Activated B cell treated with CpG ODN at 0.5 μM for 24 hours (primary cell): ENCODE measurements at regions not wholly inside any gene's neighbourhood (a gene's known extent, or its start where the extent isn't known, plus 50 kb on each side); places are given as distances from the start of the nearest gene placed in this dataset.
"Not testable (repeated sequence)": the region's sequence is repeated elsewhere in the genome, so short reads cannot be mapped to it uniquely, and the experiment has no call there.

Experiments
- ATAC-seq: fragments of 200-7000 bp; cut with Tn5 transposase; one replicate; pipeline ENCODE4 v1.10.0; 2021; ENCODE audit warnings: low read depth, mild to moderate bottlenecking, moderate library complexity
- CTCF ChIA-PET: fragments of 350-600 bp; sonication (Branson Sonifier 250); formaldehyde crosslinking; loops from one replicate; lab custom pipeline; 2021; ENCODE audit warnings: antibody characterized with exemption; lab: Charles Lee
- POLR2A ChIA-PET: fragments of 350-600 bp; sonication (Branson Sonifier 250); formaldehyde crosslinking; loops from one replicate; lab custom pipeline; 2021; ENCODE audit warnings: antibody characterized with exemption; lab: Charles Lee
- DNase-seq: peaks from one replicate; pipeline ENCODE4 v3.0.0; 2022
- H3K27ac Mint-ChIP-seq: one replicate; pipeline ENCODE4 v1.8.0; 2020; ENCODE audit warnings: mixed read lengths
- H3K27me3 Mint-ChIP-seq: one replicate; pipeline ENCODE4 v1.8.0; 2021; ENCODE audit warnings: mixed read lengths
- H3K36me3 Mint-ChIP-seq: one replicate; pipeline ENCODE4 v1.8.0; 2021; ENCODE audit warnings: low read depth, mixed read lengths
- H3K4me1 Mint-ChIP-seq: one replicate; pipeline ENCODE4 v1.8.0; 2021; ENCODE audit warnings: mixed read lengths
- H3K4me3 Mint-ChIP-seq: one replicate; pipeline ENCODE4 v1.8.0; 2020; ENCODE audit warnings: mild to moderate bottlenecking, mixed read lengths
- H3K9me3 Mint-ChIP-seq: one replicate; pipeline ENCODE4 v1.8.0; 2020; ENCODE audit warnings: mixed read lengths
- CTCF ChIP-seq: fragments of 200-600 bp; IDR thresholded peaks from one replicate; pipeline ENCODE4 v1.8.0; 2022; ENCODE audit warnings: antibody characterized with exemption, mild to moderate bottlenecking
- intact Hi-C: fragments of 100-400 bp; cut with micrococcal nuclease; formaldehyde crosslinking; loops from one replicate; pipeline ENCODE4 v1.15.1; 2024

GRCh38 chr2:156765450-156765849, 329.3 kb downstream of the GPD2 start:
- Mint-ChIP-seq H3K27me3 (no peaks in the 10 kb centered on the region), H3K4me3 (no peak overlapping the region), H3K36me3 (no peaks in the 10 kb centered on the region), H3K4me1 (no peaks in the 10 kb centered on the region), H3K27ac (no peak overlapping the region), H3K9me3 (peaks cover 11% of the 10 kb centered on the region)
- intact Hi-C loops = no loop called here
- no peak for TF ChIP-seq CTCF
- no peak for DNase-seq
- CTCF ChIA-PET = no interaction called here
- no peak for ATAC-seq
- POLR2A ChIA-PET = no interaction called here

- Mint-ChIP-seq H3K27ac (no peak overlapping the region), H3K27me3 (no peaks in the 10 kb centered on the region), H3K36me3 (no peaks in the 10 kb centered on the region), H3K4me1 (no peaks in the 10 kb centered on the region), H3K4me3 (no peak overlapping the region), H3K9me3 (peaks cover 9% of the 10 kb centered on the region)
- TF ChIP-seq CTCF = no peak
- no peak for ATAC-seq
- CTCF ChIA-PET = no interaction called here
- DNase-seq = no peak
- intact Hi-C loops = no loop called here
- POLR2A ChIA-PET = no interaction called here
These were observed 333.6 kb downstream of the GPD2 start for GRCh38 chr2:156769802-156770201.

- Mint-ChIP-seq H3K27ac (no peak overlapping the region), H3K4me3 (no peak overlapping the region), H3K9me3 (peaks cover 2% of the 10 kb centered on the region), H3K4me1 (no peaks in the 10 kb centered on the region), H3K27me3 (no peaks in the 10 kb centered on the region), H3K36me3 (no peaks in the 10 kb centered on the region)
- DNase-seq (no peak), ATAC-seq (no peak)
- ChIA-PET CTCF (no interaction called here), POLR2A (no interaction called here)
- no peak for TF ChIP-seq CTCF
- intact Hi-C loops = no loop called here
These were observed 342.7 kb downstream of the GPD2 start for GRCh38 chr2:156778916-156779315.

DNA sequence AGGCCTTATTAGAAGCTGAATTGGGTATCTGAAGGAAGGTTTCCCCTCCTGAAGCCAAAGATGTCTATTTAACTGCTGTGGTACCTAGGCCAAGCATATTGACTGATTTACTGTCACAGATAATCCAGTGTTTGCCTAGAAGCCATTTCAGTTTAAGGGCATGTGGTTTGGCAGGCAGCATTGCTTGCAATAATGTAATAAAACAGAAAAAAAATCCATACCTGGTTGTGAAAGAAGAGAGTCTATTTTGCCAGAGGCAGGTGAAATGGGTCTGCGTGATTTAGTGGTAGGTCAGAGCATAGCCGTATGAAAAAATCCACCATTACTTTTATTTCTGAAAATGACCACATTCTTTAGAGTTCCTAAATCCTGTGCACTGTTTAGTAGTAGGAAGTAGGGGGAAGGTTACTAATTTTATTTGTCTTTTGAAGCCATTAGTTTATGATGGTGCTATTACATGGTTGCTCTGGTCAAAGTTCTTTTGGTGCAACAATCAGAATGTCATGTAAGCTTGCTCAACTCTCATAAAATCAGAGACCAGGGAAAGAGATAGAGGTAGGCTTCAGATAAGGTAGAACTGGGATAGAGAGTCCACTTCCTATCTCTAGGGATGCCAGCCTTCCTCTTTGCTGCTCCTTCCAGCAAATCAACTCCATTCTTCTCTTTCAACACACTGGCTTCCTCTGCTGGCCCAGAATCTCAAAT, 343.4 kb downstream of the GPD2 start:
- no peak for TF ChIP-seq CTCF
- H3K27ac Mint-ChIP-seq = no peak overlapping the region
- H3K36me3 Mint-ChIP-seq = no peaks in the 10 kb centered on the region
- H3K4me3 Mint-ChIP-seq = no peak overlapping the region
- H3K4me1 Mint-ChIP-seq = no peaks in the 10 kb centered on the region
- H3K9me3 Mint-ChIP-seq = peaks cover 2% of the 10 kb centered on the region
- H3K27me3 Mint-ChIP-seq = no peaks in the 10 kb centered on the region
- intact Hi-C loops = no loop called here
- ChIA-PET POLR2A (no interaction called here), CTCF (interaction anchor here (0.6 kb wide), 1 partner anchor 10 kb away, joined by 3 read pairs; no protein-coding TSS in a partner anchor)
- ATAC-seq = no peak
- DNase-seq = no peak

GRCh38 chr2:156781677-156782076, 345.5 kb downstream of the GPD2 start:
- H3K27me3 Mint-ChIP-seq, H3K27ac Mint-ChIP-seq, H3K4me3 Mint-ChIP-seq, CTCF ChIA-PET, intact Hi-C loops, POLR2A ChIA-PET, H3K9me3 Mint-ChIP-seq, ATAC-seq, H3K36me3 Mint-ChIP-seq, H3K4me1 Mint-ChIP-seq, DNase-seq: not testable (repeated sequence)
